DND-41 (cell line): ENCODE measurements at regions not wholly inside any gene's neighbourhood (a gene's known extent, or its start where the extent isn't known, plus 50 kb on each side); places are given as distances from the start of the nearest gene placed in this dataset.

ENCODE experiments used
- ATAC-seq: fragments of 200-7000 bp; cut with Tn5 transposase; 3 replicates; pipeline ENCODE4 v1.9.1; 2021; ENCODE audit warnings: low read depth; ENCODE audit not compliant: insufficient read depth
- DNase-seq: peaks from one replicate; pipeline ENCODE4 v3.0.0-alpha.2; 2020
- H2AFZ ChIP-seq: 2 replicates; pipeline ENCODE4 v1.6.0; 2012; ENCODE audit warnings: low read depth, low read length
- H3K27ac ChIP-seq: 2 replicates; pipeline ENCODE4 v1.5.1; 2012; ENCODE audit warnings: low read length, inconsistent platforms
- H3K27me3 ChIP-seq: fragments of 200-600 bp; sonication (generic); 2 replicates; pipeline ENCODE4 v1.6.0; 2012; ENCODE audit warnings: low read length, mild to moderate bottlenecking, inconsistent platforms; ENCODE audit not compliant: insufficient read depth, poor library complexity
- H3K36me3 ChIP-seq: 2 replicates; pipeline ENCODE4 v1.5.1; 2012; ENCODE audit warnings: low read length, inconsistent platforms; ENCODE audit not compliant: insufficient read depth
- H3K4me1 ChIP-seq: 2 replicates; pipeline ENCODE4 v1.5.1; 2012; ENCODE audit warnings: mild to moderate bottlenecking, low read length; ENCODE audit not compliant: insufficient read depth
- H3K4me2 ChIP-seq: 2 replicates; pipeline ENCODE4 v1.6.0; 2012; ENCODE audit warnings: mild to moderate bottlenecking, moderate library complexity, low read length, inconsistent platforms; ENCODE audit not compliant: insufficient read depth
- H3K4me3 ChIP-seq, 2 experiments: fragments of 200-600 bp in 1 of 2; shearing (Covaris generic) in 1 of 2; 2 replicates each; pipeline ENCODE4 v1.5.1; 2012 to 2016; ENCODE audit warnings: inconsistent platforms in 2 of 2, low read length in 2 of 2, mild to moderate bottlenecking in 2 of 2, low read depth in 1 of 2, moderate library complexity in 1 of 2
- H3K79me2 ChIP-seq: 2 replicates; pipeline ENCODE4 v1.6.0; 2012; ENCODE audit warnings: low read length, inconsistent platforms; ENCODE audit not compliant: insufficient read depth
- H3K9ac ChIP-seq: 2 replicates; pipeline ENCODE4 v1.6.0; 2012; ENCODE audit warnings: low read depth, mild to moderate bottlenecking, inconsistent platforms, low read length, moderate library complexity
- H3K9me3 ChIP-seq: 2 replicates; pipeline ENCODE4 v1.5.1; 2012; ENCODE audit warnings: low read length, moderate library complexity, mild to moderate bottlenecking, inconsistent platforms; ENCODE audit not compliant: insufficient read depth, severe bottlenecking
- H4K20me1 ChIP-seq: 2 replicates; pipeline ENCODE4 v1.6.0; 2012; ENCODE audit warnings: low read length; ENCODE audit not compliant: insufficient read depth
- EZH2 ChIP-seq: IDR thresholded peaks from 3 replicates; pipeline ENCODE4 v1.6.1; 2012; ENCODE audit warnings: borderline replicate concordance, low read depth, mild to moderate bottlenecking, moderate library complexity, low read length, inconsistent platforms; ENCODE audit not compliant: severe bottlenecking
- TF ChIP-seq, protein P1 (sequence below): IDR thresholded peaks from 2 replicates; pipeline ENCODE4 v1.5.1; 2012; ENCODE audit warnings: borderline replicate concordance, low read length, moderate library complexity, mild to moderate bottlenecking; ENCODE audit not compliant: poor library complexity, severe bottlenecking; ENCODE audit errors: extremely low read depth

- DNase-seq: no peak
- peaks cover 5% of the 10 kb centered on the region for H3K27me3 ChIP-seq
- no peaks in the 10 kb centered on the region for H4K20me1 ChIP-seq
Measured at GRCh38 chr3:124156866-124157712, 165.2 kb upstream of the ROPN1 start.

DNA sequence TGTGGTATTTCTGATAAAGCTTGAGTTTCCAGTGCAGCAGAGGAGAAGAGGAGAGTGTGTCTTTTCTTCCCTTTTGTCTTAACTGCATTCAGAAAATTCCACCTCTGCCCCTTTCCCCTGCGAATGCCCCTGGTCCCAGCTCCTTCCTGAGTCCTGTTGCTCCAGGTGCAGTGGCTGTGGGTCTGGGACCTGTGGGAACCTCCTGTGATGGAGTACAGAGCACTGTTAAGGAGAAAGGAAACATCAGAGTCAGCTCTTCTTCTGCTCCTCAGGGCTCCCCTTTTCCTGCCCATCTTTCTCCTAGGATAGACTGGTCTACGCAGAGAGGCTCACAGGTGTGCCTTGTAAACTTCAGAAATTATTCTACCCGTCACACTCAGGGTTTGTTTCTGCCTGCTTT is 165.8 kb upstream of the ROPN1 start:
- Histone ChIP-seq H3K27ac (no peak overlapping the region), H3K27me3 (peaks cover 7% of the 10 kb centered on the region), H3K4me1 (no peaks in the 10 kb centered on the region), H4K20me1 (no peaks in the 10 kb centered on the region), H3K79me2 (no peaks in the 10 kb centered on the region), H3K36me3 (no peaks in the 10 kb centered on the region), H2AFZ (no peak overlapping the region), H3K9me3 (no peaks in the 10 kb centered on the region), H3K9ac (no peak overlapping the region), H3K4me2 (no peak overlapping the region), H3K4me3 (no peak overlapping the region)
- DNase-seq (no peak), ATAC-seq (no peak)
- TF ChIP-seq, protein P1, sequence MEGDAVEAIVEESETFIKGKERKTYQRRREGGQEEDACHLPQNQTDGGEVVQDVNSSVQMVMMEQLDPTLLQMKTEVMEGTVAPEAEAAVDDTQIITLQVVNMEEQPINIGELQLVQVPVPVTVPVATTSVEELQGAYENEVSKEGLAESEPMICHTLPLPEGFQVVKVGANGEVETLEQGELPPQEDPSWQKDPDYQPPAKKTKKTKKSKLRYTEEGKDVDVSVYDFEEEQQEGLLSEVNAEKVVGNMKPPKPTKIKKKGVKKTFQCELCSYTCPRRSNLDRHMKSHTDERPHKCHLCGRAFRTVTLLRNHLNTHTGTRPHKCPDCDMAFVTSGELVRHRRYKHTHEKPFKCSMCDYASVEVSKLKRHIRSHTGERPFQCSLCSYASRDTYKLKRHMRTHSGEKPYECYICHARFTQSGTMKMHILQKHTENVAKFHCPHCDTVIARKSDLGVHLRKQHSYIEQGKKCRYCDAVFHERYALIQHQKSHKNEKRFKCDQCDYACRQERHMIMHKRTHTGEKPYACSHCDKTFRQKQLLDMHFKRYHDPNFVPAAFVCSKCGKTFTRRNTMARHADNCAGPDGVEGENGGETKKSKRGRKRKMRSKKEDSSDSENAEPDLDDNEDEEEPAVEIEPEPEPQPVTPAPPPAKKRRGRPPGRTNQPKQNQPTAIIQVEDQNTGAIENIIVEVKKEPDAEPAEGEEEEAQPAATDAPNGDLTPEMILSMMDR: no peak
- TF ChIP-seq EZH2: no peak

More at GRCh38 chr3:124156866-124157712, 165.2 kb upstream of the ROPN1 start:
- no peak overlapping the region for H3K27ac ChIP-seq
- no peaks in the 10 kb centered on the region for H3K36me3 ChIP-seq
- no peak overlapping the region for H2AFZ ChIP-seq
- no peaks in the 10 kb centered on the region for H3K4me1 ChIP-seq
- ATAC-seq: no peak
- no peak overlapping the region for H3K4me2 ChIP-seq
- TF ChIP-seq, protein P1: no peak
- no peak for TF ChIP-seq EZH2
- H3K9ac ChIP-seq: no peak overlapping the region
- H3K79me2 ChIP-seq: no peaks in the 10 kb centered on the region
- no peaks in the 10 kb centered on the region for H3K9me3 ChIP-seq
- no peak overlapping the region for H3K4me3 ChIP-seq

DNA sequence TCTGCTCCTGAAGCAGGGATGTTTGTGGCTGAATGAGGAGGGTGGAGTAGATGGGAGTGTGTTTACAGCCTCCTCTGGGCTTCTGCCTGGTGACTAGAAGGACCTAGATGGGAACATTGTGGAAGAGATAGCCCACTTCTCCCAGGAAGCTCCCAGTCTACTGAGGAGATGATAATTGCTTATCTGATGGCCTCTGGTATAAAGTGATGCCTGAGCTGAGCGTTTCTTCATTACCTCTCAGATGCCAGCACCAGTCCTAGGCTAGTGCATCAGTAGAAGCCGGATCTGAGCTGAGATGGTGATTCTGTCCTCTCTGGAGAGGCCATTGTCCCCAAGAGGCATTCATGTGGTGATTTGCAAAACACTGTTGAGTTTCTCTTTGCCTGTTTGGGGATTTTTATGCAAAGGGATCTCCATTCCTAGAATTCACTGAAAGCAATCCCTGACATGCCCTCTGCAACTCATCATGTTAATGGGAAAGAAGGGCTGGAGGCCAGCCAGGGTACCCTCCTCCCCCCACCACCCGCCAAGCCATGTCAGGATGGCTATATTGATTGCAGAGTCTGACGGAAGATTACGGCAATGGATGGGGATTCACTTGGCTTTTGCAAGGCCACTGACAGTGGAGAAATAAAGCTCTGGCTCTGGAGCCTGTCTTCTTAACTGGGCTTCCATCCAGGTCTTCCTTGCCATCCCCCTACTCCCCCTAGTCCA is 166.4 kb upstream of the ROPN1 start:
- Histone ChIP-seq H3K79me2 (no peaks in the 10 kb centered on the region), H3K4me3 (no peak overlapping the region), H3K27ac (no peak overlapping the region), H3K4me1 (no peaks in the 10 kb centered on the region), H3K9ac (no peak overlapping the region), H3K36me3 (no peaks in the 10 kb centered on the region), H3K27me3 (peaks cover 9% of the 10 kb centered on the region), H3K9me3 (no peaks in the 10 kb centered on the region), H4K20me1 (no peaks in the 10 kb centered on the region), H2AFZ (no peak overlapping the region), H3K4me2 (no peak overlapping the region)
- ATAC-seq: no peak
- no peak for DNase-seq
- no peak for TF ChIP-seq EZH2
- TF ChIP-seq, protein P1: no peak
